HG02571 (cell line): ENCODE measurements at regions not wholly inside any gene's neighbourhood (a gene's known extent, or its start where the extent isn't known, plus 50 kb on each side); places are given as distances from the start of the nearest gene placed in this dataset.
"Not testable (repeated sequence)": the region's sequence is repeated elsewhere in the genome, so short reads cannot be mapped to it uniquely, and the experiment has no call there.

Experiments
- ATAC-seq: cut with Tn5 transposase; IDR thresholded peaks from one replicate; pipeline ENCODE4 v1.9.1; 2021; ENCODE audit warnings: mild to moderate bottlenecking, moderate library complexity; ENCODE audit not compliant: unreplicated experiment

- no peak for ATAC-seq
Observed at GRCh38 chr2:44051593-44052347, 56.0 kb upstream of the LRPPRC start.

GRCh38 chr2:44052584-44052983 lies 56.8 kb upstream of the LRPPRC start:
- no peak for ATAC-seq

GRCh38 chr2:44053052-44053451 lies 57.3 kb upstream of the LRPPRC start:
- ATAC-seq: no peak

- ATAC-seq: no peak
Observed at GRCh38 chr2:44053456-44053855, 57.7 kb upstream of the LRPPRC start.

GRCh38 chr2:44055229-44055628 lies 59.4 kb upstream of the LRPPRC start:
- ATAC-seq: no peak

- no peak for ATAC-seq
Observed at GRCh38 chr2:44055664-44056063, 59.9 kb upstream of the LRPPRC start.

- ATAC-seq: no peak
Observed at GRCh38 chr2:44056947-44057346, 61.2 kb upstream of the LRPPRC start.

GRCh38 chr2:44060286-44060685 lies 64.5 kb upstream of the LRPPRC start:
- ATAC-seq: not testable (repeated sequence)

- no peak for ATAC-seq
Observed at GRCh38 chr2:44060990-44061389, 65.2 kb upstream of the LRPPRC start.

GRCh38 chr2:44061469-44061868 lies 65.7 kb upstream of the LRPPRC start:
- ATAC-seq: no peak

GRCh38 chr2:44061876-44062275 lies 66.1 kb upstream of the LRPPRC start:
- no peak for ATAC-seq

GRCh38 chr2:44063033-44063432 lies 67.2 kb upstream of the LRPPRC start:
- ATAC-seq: no peak

- ATAC-seq: not testable (repeated sequence)
Observed at GRCh38 chr2:44064281-44064680, 68.5 kb upstream of the LRPPRC start.

GRCh38 chr2:44067012-44067790 lies 71.4 kb upstream of the LRPPRC start:
- not testable (repeated sequence) for ATAC-seq

GRCh38 chr2:44067791-44068181 lies 72.0 kb upstream of the LRPPRC start:
- ATAC-seq: not testable (repeated sequence)

- no peak for ATAC-seq
Observed at GRCh38 chr2:44071454-44072046, 75.8 kb upstream of the LRPPRC start.

GRCh38 chr2:44073667-44074066 lies 77.9 kb upstream of the LRPPRC start:
- not testable (repeated sequence) for ATAC-seq

GRCh38 chr2:44074795-44075194 lies 79.0 kb upstream of the LRPPRC start:
- not testable (repeated sequence) for ATAC-seq

GRCh38 chr2:44075541-44075940 lies 79.8 kb upstream of the LRPPRC start:
- ATAC-seq: no peak

GRCh38 chr2:44077942-44078511 lies 82.2 kb upstream of the LRPPRC start:
- ATAC-seq: no peak

- no peak for ATAC-seq
Observed at GRCh38 chr2:44079686-44080085, 83.9 kb upstream of the LRPPRC start.
